AG09319 (cell line): ENCODE measurements at regions not wholly inside any gene's neighbourhood (a gene's known extent, or its start where the extent isn't known, plus 50 kb on each side); places are given as distances from the start of the nearest gene placed in this dataset.
"Not testable (repeated sequence)": the region's sequence is repeated elsewhere in the genome, so short reads cannot be mapped to it uniquely, and the experiment has no call there.

Experiments
- DNase-seq: peaks from one replicate; pipeline ENCODE4 v3.0.0-alpha.2; 2010; ENCODE audit warnings: low read depth; ENCODE audit errors: extremely low read depth
- TF ChIP-seq, protein P1 (sequence below): IDR thresholded peaks from 2 replicates; pipeline ENCODE4 v1.5.1; 2011; ENCODE audit warnings: low read depth, mild to moderate bottlenecking, inconsistent platforms, low read length, moderate library complexity

DNA sequence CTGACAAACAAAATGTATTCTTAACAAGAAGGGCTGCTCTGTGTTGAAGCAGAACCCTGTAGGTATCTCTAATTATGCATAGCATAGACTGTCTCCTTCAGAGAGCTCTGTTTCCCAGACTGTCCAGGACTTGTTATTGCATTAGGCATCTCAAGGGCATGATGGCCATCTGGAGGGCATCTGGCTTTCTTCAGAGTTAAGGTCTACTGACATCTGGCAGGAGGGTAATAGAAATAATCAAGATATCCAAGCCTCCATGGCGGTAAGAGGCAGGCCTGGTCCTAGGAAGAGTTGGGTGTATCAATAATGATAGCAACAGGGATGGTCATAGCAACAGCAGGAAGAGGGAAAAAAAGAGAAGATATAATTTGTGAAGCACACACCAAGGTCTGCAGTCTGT, 161.2 kb downstream of the TTC8 start:
- TF ChIP-seq, protein P1, sequence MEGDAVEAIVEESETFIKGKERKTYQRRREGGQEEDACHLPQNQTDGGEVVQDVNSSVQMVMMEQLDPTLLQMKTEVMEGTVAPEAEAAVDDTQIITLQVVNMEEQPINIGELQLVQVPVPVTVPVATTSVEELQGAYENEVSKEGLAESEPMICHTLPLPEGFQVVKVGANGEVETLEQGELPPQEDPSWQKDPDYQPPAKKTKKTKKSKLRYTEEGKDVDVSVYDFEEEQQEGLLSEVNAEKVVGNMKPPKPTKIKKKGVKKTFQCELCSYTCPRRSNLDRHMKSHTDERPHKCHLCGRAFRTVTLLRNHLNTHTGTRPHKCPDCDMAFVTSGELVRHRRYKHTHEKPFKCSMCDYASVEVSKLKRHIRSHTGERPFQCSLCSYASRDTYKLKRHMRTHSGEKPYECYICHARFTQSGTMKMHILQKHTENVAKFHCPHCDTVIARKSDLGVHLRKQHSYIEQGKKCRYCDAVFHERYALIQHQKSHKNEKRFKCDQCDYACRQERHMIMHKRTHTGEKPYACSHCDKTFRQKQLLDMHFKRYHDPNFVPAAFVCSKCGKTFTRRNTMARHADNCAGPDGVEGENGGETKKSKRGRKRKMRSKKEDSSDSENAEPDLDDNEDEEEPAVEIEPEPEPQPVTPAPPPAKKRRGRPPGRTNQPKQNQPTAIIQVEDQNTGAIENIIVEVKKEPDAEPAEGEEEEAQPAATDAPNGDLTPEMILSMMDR: no peak

DNA sequence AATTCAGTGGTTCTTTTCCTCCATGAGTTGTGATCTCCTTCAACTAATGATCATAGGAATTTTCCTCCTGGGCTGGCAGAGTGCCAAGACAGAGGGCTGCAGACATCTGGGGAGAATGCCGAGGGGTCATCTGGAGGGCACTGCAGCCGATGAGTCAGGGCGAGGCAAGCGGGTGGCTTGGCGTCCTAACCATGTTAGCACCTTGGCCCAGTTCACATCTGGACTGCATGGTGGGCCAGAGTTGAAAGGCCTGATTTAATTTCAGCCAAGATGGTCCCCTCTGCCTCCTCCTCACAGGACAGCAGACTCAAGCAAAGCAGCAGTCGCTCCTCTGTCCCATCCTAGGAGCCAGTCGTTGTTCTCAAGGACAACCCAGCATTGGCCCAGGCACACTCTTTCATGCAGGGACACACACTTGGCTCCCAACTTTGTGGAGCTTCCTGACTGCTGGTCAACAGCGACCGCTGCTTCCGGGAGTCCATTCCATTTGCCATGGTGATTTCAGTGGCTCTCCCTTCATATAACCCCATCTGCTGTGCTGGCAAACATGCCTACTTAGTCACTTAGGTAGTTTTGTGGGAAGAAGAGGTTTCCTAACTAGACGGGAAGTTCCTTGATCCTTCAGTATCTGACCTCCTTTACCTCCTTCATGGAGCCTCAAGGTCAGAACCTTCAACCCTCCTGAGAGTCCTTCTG, 161.8 kb downstream of the TTC8 start:
- TF ChIP-seq, protein P1: no peak
- DNase-seq: no peak

More for the DNA sequence above, 161.2 kb downstream of the TTC8 start:
- no peak for DNase-seq

DNA sequence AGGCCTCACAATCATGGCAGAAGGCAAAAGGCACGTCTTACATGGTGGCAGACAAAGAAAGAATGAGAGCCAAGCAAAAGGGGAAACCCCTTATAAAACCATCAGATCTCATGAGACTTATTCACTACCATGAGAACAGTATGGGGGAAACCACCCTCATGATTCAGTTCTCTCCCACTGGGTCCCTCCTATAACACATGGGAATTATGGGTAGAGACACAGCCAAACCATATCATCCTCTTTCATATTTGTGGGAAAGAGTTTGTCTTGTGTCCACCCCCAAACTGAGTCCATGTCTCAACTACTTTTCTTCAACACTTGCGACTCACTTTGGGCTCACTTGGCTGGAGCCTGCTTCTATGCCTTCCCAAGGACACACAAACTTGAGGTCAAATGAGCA, 162.5 kb downstream of the TTC8 start:
- DNase-seq: not testable (repeated sequence)

DNA sequence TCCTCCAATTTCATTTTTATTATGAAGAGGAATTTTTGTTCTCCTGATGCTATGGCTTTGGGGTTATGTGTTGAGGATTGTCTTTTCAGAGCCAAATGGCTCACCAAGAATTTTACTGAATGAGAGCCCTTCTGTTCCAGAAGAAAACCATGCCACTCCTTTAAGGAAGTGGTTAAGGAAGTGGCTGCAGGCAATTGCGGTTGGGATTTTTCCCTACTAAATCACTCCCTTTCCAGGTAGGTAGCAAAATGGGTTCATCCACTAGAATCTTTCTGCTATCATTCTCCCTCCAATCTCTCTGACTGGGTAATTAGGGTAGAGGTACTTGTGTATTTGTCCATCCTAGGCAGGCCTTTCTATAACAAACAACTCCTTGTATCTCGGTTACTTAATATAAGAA, 163.1 kb downstream of the TTC8 start:
- TF ChIP-seq, protein P1: no peak
- DNase-seq: no peak

DNA sequence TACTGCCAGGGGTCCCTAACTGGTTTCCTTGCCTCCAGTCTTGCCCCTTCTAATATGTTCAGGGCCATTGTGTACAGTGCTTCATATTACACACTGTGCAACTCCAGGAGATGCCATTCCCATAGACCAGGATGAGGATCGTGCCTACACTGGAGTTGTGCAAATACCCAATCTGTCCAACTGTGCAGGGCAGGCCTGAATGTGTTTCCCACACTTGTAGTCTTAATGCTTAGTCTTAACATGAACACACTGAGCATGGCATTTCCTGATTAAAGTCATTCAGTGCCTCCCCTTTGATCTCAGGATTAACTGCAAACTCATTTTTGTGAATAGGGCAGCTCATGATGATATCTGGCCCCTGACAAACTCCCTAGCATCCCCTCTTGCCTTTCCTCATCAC, 165.5 kb downstream of the TTC8 start:
- TF ChIP-seq, protein P1: no peak
- no peak for DNase-seq

DNA sequence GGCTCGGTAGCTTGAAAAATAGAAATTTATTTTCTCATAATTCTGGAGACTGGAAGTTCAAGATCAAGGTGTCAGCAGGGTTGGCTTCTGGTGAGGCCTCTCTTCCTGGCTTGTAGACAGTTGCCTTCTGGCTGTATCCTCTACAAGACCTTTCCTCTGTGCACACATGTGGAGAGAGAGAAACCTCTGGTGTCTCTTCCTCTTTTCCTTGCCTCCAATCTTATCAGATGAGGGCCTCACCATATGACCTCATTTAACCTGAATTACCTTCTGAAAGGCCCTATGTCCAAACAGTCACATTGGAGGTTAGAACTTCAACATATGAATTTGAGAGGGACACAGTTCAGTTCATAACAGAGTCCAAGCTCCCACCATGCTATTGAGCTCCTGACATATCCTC, 166.4 kb downstream of the TTC8 start:
- DNase-seq: no peak
- TF ChIP-seq, protein P1: no peak

DNA sequence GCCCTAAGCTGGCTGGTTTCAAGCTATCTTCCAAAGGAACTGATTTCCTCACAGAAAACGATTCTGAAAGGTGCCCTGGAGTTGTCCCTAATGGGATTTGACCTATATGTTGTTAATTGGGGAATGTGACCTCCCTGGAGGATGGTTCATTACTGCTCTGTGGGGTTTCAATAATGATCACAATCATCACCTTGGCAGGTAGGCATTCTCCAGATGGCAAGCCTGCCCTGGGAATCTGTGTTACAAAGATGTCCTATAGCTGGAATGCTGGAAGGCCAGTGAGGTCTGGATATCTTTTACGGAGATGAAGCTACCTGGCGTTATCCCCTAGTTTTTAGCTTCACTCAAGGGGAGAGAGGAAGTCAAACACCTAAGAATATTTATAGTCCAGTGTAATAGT, 167.6 kb downstream of the TTC8 start:
- TF ChIP-seq, protein P1: no peak
- DNase-seq: no peak

DNA sequence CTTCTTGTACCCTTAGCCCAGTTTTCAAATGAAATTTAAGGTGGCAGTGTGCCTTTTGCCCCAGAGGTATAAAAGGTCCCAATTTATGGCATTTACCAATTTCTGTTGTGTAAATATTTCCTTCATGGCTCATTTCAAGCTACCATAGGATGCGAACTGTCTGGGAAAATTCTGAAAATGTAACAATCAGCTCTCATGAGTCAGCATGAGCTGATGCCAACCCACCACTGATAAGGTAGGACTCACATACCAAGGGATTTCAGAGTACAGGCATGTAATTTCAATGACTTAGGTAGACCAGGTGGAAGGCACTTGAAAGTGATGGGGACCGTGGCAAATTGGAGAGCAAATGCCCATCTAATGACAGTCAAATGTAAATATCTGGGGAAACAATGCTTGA, 169.5 kb downstream of the TTC8 start:
- DNase-seq: no peak
- TF ChIP-seq, protein P1: no peak
